Progenitor cell of endocrine pancreas (in vitro differentiated cells): ENCODE measurements at regions not wholly inside any gene's neighbourhood (a gene's known extent, or its start where the extent isn't known, plus 50 kb on each side); places are given as distances from the start of the nearest gene placed in this dataset.
"Not testable (repeated sequence)": the region's sequence is repeated elsewhere in the genome, so short reads cannot be mapped to it uniquely, and the experiment has no call there.

ENCODE experiments used
- DNase-seq: peaks from one replicate; pipeline ENCODE4 v3.0.0; 2021; ENCODE audit warnings: low spot score; ENCODE audit not compliant: unreplicated experiment
- H3K27ac Mint-ChIP-seq: 2 replicates; pipeline ENCODE4 v1.8.0; 2021; ENCODE audit warnings: mild to moderate bottlenecking, moderate library complexity, mixed read lengths
- H3K27me3 Mint-ChIP-seq: 2 replicates; pipeline ENCODE4 v1.8.0; 2021; ENCODE audit warnings: mixed read lengths
- H3K36me3 Mint-ChIP-seq: 2 replicates; pipeline ENCODE4 v1.8.0; 2022; ENCODE audit warnings: mixed read lengths; ENCODE audit not compliant: insufficient read depth
- H3K4me1 Mint-ChIP-seq: 2 replicates; pipeline ENCODE4 v1.8.0; 2021; ENCODE audit warnings: low read depth, mixed read lengths
- H3K4me3 Mint-ChIP-seq: 2 replicates; pipeline ENCODE4 v1.8.0; 2021; ENCODE audit warnings: low read depth, mild to moderate bottlenecking, moderate library complexity, mixed read lengths
- H3K9me3 Mint-ChIP-seq: 2 replicates; pipeline ENCODE4 v1.8.0; 2021; ENCODE audit warnings: low read depth, mixed read lengths
- CTCF ChIP-seq: fragments of 200-600 bp; sonication (generic); IDR thresholded peaks from one replicate; pipeline ENCODE4 v1.5.0; 2021; ENCODE audit warnings: antibody characterized with exemption, mild to moderate bottlenecking; ENCODE audit not compliant: unreplicated experiment

DNA sequence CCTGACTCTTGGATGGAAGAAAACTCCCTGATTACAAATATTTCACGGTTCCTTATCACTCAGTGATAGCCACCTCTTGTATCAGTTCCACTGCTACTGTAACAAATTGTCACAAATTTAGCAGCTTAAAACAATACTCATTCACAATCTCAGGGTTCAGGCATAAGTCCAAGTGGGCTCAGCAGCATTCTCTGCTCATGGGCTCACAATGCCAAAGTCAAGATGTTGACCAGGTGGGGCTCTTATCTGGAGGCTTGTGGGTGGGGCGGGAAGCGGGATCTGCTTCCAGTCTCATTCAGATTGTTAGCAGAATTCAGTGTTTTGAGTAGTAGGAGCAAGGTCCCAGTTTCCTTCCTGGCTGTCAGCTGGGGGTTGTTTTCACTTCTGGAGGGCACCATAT, 137.3 kb upstream of the FAM78B start:
- Mint-ChIP-seq H3K9me3 (peaks cover 3% of the 10 kb centered on the region), H3K27ac (no peak overlapping the region), H3K27me3 (no peaks in the 10 kb centered on the region), H3K36me3 (no peaks in the 10 kb centered on the region), H3K4me3 (no peak overlapping the region), H3K4me1 (peaks cover 5% of the 10 kb centered on the region)
- no peak for TF ChIP-seq CTCF
- no peak for DNase-seq

DNA sequence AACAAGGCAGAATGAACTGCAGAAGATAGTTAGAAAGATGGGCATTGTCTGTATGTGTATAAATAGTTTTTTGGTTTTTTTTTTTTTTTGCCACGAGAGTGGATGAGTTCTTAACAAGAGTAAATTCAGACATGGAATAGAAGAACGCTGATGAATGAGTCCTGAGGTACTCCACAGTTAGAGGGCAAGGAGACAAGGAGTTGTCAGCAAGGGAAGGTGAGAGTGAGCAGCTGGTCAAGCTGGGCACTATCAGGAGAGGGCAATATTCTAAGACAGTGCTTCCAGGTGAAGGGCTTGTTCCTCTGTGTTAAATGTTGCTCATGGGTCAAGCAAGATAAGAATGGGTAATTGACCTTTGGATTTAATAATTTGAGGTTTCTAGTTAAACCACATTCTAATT, 138.6 kb upstream of the FAM78B start:
- Mint-ChIP-seq H3K4me3 (no peak overlapping the region), H3K27me3 (no peaks in the 10 kb centered on the region), H3K9me3 (peaks cover 1% of the 10 kb centered on the region), H3K27ac (peak overlapping the region; percentile 62), H3K36me3 (no peaks in the 10 kb centered on the region), H3K4me1 (peaks cover 5% of the 10 kb centered on the region)
- DNase-seq: no peak
- TF ChIP-seq CTCF: no peak

GRCh38 chr1:166307261-166308188, 140.7 kb upstream of the FAM78B start:
- no peaks in the 10 kb centered on the region for H3K36me3 Mint-ChIP-seq
- H3K9me3 Mint-ChIP-seq: no peaks in the 10 kb centered on the region
- no peak overlapping the region for H3K4me3 Mint-ChIP-seq
- TF ChIP-seq CTCF: no peak
- DNase-seq: no peak
- H3K27me3 Mint-ChIP-seq: no peaks in the 10 kb centered on the region
- peaks cover 2% of the 10 kb centered on the region for H3K4me1 Mint-ChIP-seq
- H3K27ac Mint-ChIP-seq: no peak overlapping the region

DNA sequence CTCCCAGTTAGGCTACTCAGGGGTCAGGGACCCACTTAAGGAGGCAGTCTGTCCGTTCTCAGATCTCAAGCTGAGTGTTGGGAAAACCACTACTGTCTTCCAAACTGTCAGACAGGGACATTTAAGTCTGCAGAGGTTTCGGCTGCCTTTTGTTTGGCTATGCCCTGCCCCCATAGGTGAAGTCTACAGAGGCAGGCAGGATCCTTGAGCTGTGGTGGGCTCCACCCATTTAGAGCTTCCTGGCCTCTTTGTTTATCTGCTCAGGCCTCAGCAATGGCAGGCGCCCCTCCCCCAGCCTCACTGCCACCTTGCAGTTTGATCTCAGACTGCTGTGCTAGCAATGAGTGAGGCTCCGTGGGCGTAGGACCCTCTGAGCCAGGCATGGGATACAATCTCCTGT, 149.5 kb upstream of the FAM78B start:
- not testable (repeated sequence) for H3K27me3 Mint-ChIP-seq, H3K4me3 Mint-ChIP-seq, DNase-seq, H3K27ac Mint-ChIP-seq, H3K36me3 Mint-ChIP-seq, H3K4me1 Mint-ChIP-seq
- peaks cover 23% of the 10 kb centered on the region for H3K9me3 Mint-ChIP-seq

GRCh38 chr1:166322470-166322869, 155.7 kb upstream of the FAM78B start:
- Mint-ChIP-seq H3K9me3 (peaks cover 4% of the 10 kb centered on the region), H3K36me3 (no peaks in the 10 kb centered on the region), H3K4me3 (no peak overlapping the region), H3K4me1 (no peaks in the 10 kb centered on the region), H3K27ac (no peak overlapping the region), H3K27me3 (peaks cover 5% of the 10 kb centered on the region)
- no peak for TF ChIP-seq CTCF
- no peak for DNase-seq

DNA sequence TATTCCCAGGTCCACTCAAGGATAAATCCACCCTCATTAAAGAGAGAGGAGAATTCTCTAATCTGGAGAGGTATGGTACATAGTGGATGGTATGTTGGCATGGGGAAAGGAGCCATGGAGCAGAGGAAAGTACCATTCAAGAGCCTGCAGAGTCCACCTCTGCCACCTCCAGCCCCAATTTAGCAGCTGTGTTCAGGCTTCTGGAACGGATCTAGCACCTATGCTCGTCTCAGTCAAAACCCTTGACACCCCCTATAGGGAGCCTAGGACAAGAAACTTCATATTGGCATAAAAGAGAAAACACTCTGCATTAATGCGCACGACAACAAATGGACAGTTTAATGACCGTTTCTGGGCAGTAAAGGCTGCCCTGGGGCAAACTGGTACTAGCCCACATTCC, 161.1 kb upstream of the FAM78B start:
- H3K36me3 Mint-ChIP-seq: no peaks in the 10 kb centered on the region
- H3K4me3 Mint-ChIP-seq: no peak overlapping the region
- peaks cover 5% of the 10 kb centered on the region for H3K27me3 Mint-ChIP-seq
- DNase-seq: no peak
- no peaks in the 10 kb centered on the region for H3K4me1 Mint-ChIP-seq
- H3K9me3 Mint-ChIP-seq: no peaks in the 10 kb centered on the region
- TF ChIP-seq CTCF: no peak
- H3K27ac Mint-ChIP-seq: no peak overlapping the region
